ENCODE measurements at regions not wholly inside any gene's neighbourhood (a gene's known extent, or its start where the extent isn't known, plus 50 kb on each side); places are given as distances from the start of the nearest gene placed in this dataset.

DNA sequence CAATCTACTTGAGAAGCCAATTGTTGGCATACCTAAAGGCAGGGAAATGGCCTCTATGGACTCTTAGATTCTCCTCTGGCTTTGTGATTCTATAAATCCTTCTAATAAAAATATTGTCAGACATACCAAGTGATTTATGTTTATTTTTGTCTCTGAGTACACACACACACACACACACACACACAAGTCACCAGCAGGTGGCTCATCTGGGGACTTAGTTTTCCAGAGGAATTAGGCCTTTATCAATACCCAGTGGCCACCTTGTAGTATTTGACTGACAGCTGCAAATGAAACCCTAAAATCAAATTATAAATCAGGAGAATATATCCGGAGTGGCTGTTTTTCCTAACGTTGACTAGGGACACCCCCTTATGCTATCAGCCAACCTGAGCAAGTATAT is 258.5 kb downstream of the BRINP2 start:
- Histone ChIP-seq H3K79me2 (ENCODE audit: control insufficient read depth, low read length) (no peaks in the 10 kb centered on the region), H3K4me2 (ENCODE audit: low read length) (no peak overlapping the region), H3K27me3 (ENCODE audit: control insufficient read depth, low read length) (no peaks in the 10 kb centered on the region), H4K20me1 (ENCODE audit: control insufficient read depth, insufficient read depth, low read depth, low read length) (no peaks in the 10 kb centered on the region), H3K27ac (ENCODE audit: low read depth, low read length) (no peak overlapping the region), H3K9me2 (replicated peaks; ENCODE audit: control insufficient read depth, low read length) (no peaks in the 10 kb centered on the region), H3K4me1 (ENCODE audit: control insufficient read depth, low read length) (no peaks in the 10 kb centered on the region), H3F3A (ENCODE audit: control insufficient read depth, insufficient read depth) (no peaks in the 10 kb centered on the region), H3K9me3 (ENCODE audit: control insufficient read depth, insufficient read depth, low read length) (no peaks in the 10 kb centered on the region), H3K4me3 (ENCODE audit: low read length) (no peak overlapping the region), H3K36me3 (ENCODE audit: control insufficient read depth, low read length) (no peaks in the 10 kb centered on the region)
- TF ChIP-seq CTCF (IDR thresholded peaks at IDR 0.05; ENCODE audit: low read depth, low read length, poor library complexity, severe bottlenecking) = no peak
- TF ChIP-seq EZH2phosphoT487 (IDR thresholded peaks at IDR 0.05; ENCODE audit: borderline replicate concordance, low read length) = no peak

GRCh38 chr1:177427811-177428210 is 257.1 kb downstream of the BRINP2 start:
- H3K4me3 ChIP-seq (ENCODE audit: low read length) = no peak overlapping the region
- no peaks in the 10 kb centered on the region for H3K27me3 ChIP-seq (ENCODE audit: control insufficient read depth, low read length)
- no peak overlapping the region for H3K27ac ChIP-seq (ENCODE audit: low read depth, low read length)
- H3K9me2 ChIP-seq (replicated peaks; ENCODE audit: control insufficient read depth, low read length) = no peaks in the 10 kb centered on the region
- no peaks in the 10 kb centered on the region for H3K79me2 ChIP-seq (ENCODE audit: control insufficient read depth, low read length)
- no peaks in the 10 kb centered on the region for H3K36me3 ChIP-seq (ENCODE audit: control insufficient read depth, low read length)
- no peaks in the 10 kb centered on the region for H3F3A ChIP-seq (ENCODE audit: control insufficient read depth, insufficient read depth)
- H3K4me2 ChIP-seq (ENCODE audit: low read length) = no peak overlapping the region
- no peaks in the 10 kb centered on the region for H4K20me1 ChIP-seq (ENCODE audit: control insufficient read depth, insufficient read depth, low read depth, low read length)
- no peaks in the 10 kb centered on the region for H3K9me3 ChIP-seq (ENCODE audit: control insufficient read depth, insufficient read depth, low read length)
- no peak for TF ChIP-seq CTCF (IDR thresholded peaks at IDR 0.05; ENCODE audit: low read depth, low read length, poor library complexity, severe bottlenecking)
- TF ChIP-seq EZH2phosphoT487 (IDR thresholded peaks at IDR 0.05; ENCODE audit: borderline replicate concordance, low read length) = no peak
- no peaks in the 10 kb centered on the region for H3K4me1 ChIP-seq (ENCODE audit: control insufficient read depth, low read length)

DNA sequence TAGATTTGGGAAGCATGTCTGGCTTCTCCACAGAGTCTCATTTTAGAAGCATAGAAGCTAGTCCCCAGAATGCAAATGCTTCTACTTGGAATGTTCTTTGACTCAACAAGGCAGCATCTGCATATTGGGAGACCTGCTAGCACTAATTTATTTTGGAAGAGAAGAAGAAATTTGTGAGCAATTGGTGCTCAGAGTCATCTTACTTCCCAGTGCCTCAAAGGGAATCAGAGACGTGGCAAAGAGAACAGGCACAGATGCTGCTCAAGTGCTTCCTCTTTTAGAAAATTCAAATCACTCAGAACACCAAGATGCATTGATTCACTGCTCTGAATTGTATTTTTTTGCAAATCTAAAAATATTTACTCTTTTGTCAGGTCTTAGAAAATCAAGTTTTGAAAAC is 255.7 kb downstream of the BRINP2 start:
- no peaks in the 10 kb centered on the region for H3K27me3 ChIP-seq (ENCODE audit: control insufficient read depth, low read length)
- TF ChIP-seq CTCF (IDR thresholded peaks at IDR 0.05; ENCODE audit: low read depth, low read length, poor library complexity, severe bottlenecking) = no peak
- TF ChIP-seq EZH2phosphoT487 (IDR thresholded peaks at IDR 0.05; ENCODE audit: borderline replicate concordance, low read length) = no peak
- H3K4me3 ChIP-seq (ENCODE audit: low read length) = no peak overlapping the region
- H3K9me2 ChIP-seq (replicated peaks; ENCODE audit: control insufficient read depth, low read length) = no peaks in the 10 kb centered on the region; the same call in 1 of the 2 replicates
- H3K9me3 ChIP-seq (ENCODE audit: control insufficient read depth, insufficient read depth, low read length) = no peaks in the 10 kb centered on the region
- H3K4me1 ChIP-seq (ENCODE audit: control insufficient read depth, low read length) = no peaks in the 10 kb centered on the region
- H3K79me2 ChIP-seq (ENCODE audit: control insufficient read depth, low read length) = no peaks in the 10 kb centered on the region
- no peaks in the 10 kb centered on the region for H3F3A ChIP-seq (ENCODE audit: control insufficient read depth, insufficient read depth)
- H4K20me1 ChIP-seq (ENCODE audit: control insufficient read depth, insufficient read depth, low read depth, low read length) = no peaks in the 10 kb centered on the region
- H3K4me2 ChIP-seq (ENCODE audit: low read length) = no peak overlapping the region
- no peaks in the 10 kb centered on the region for H3K36me3 ChIP-seq (ENCODE audit: control insufficient read depth, low read length)
- no peak overlapping the region for H3K27ac ChIP-seq (ENCODE audit: low read depth, low read length)

DNA sequence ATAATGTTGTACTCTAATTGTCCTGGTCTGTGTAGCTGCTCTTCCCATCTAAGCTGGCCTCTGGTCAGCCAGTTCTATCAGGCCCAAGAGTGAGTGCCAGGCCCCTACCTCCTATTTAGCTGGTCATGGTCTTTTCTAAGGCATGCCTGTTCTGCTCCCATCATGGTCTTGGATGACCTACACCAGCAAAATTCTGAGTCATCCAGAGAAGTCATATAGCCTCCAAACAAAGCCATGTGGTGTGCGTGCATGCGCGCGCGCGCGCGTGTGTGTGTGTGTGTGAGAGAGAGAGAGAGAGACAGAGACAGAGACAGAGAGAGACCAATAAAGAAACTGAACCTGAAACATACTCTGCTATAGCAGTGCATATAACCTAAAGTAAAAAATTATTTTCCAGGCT is 254.4 kb downstream of the BRINP2 start:
- H3K79me2 ChIP-seq (ENCODE audit: control insufficient read depth, low read length) = no peaks in the 10 kb centered on the region
- no peaks in the 10 kb centered on the region for H3K27me3 ChIP-seq (ENCODE audit: control insufficient read depth, low read length)
- H3K36me3 ChIP-seq (ENCODE audit: control insufficient read depth, low read length) = no peaks in the 10 kb centered on the region
- no peaks in the 10 kb centered on the region for H3K4me1 ChIP-seq (ENCODE audit: control insufficient read depth, low read length)
- H3K4me2 ChIP-seq (ENCODE audit: low read length) = no peak overlapping the region
- no peak overlapping the region for H3K4me3 ChIP-seq (ENCODE audit: low read length)
- H3F3A ChIP-seq (ENCODE audit: control insufficient read depth, insufficient read depth) = no peaks in the 10 kb centered on the region
- no peaks in the 10 kb centered on the region for H3K9me3 ChIP-seq (ENCODE audit: control insufficient read depth, insufficient read depth, low read length)
- no peaks in the 10 kb centered on the region; the same call in 1 of the 2 replicates for H3K9me2 ChIP-seq (replicated peaks; ENCODE audit: control insufficient read depth, low read length)
- H3K27ac ChIP-seq (ENCODE audit: low read depth, low read length) = no peak overlapping the region
- no peak for TF ChIP-seq CTCF (IDR thresholded peaks at IDR 0.05; ENCODE audit: low read depth, low read length, poor library complexity, severe bottlenecking)
- H4K20me1 ChIP-seq (ENCODE audit: control insufficient read depth, insufficient read depth, low read depth, low read length) = no peaks in the 10 kb centered on the region

All from DOHH2 (cell line).